HCT116 (cell line): ENCODE measurements at regions not wholly inside any gene's neighbourhood (a gene's known extent, or its start where the extent isn't known, plus 50 kb on each side); places are given as distances from the start of the nearest gene placed in this dataset.
A peak's percentile ranks its signal among the peaks of the same experiment; 100 is the strongest.

Experiments used
- ATAC-seq: fragments of 200-7000 bp; cut with Tn5 transposase; 2 replicates; pipeline ENCODE4 v1.9.1; 2020; ENCODE audit warnings: mild to moderate bottlenecking, moderate library complexity
- BruUV-seq: library from RNA; stranded (reverse); fragments of 400-500 nt; replicated peaks from 2 replicates; lab custom pipeline; 2021; lab: Mats Ljungman, UMichigan
- CTCF ChIA-PET: fragments of 300-600 bp; sonication (Branson Sonifier 250); formaldehyde crosslinking; loops from one replicate; lab custom pipeline; 2021; ENCODE audit warnings: antibody characterized with exemption; lab: Charles Lee
- POLR2A ChIA-PET: fragments of 300-600, 350-600 bp; sonication (Branson Sonifier 250); formaldehyde crosslinking; loops from one replicate; lab custom pipeline; 2021; ENCODE audit warnings: antibody characterized with exemption; lab: Charles Lee
- RAD21 ChIA-PET, 2 experiments: fragments of 300-600 bp; sonication (Branson Sonifier 250); formaldehyde crosslinking; loops; one replicate each; lab custom pipeline; 2023; ENCODE audit warnings: low total read pairs in 2 of 2; ENCODE audit not compliant: uncharacterized antibody in 2 of 2, unreplicated experiment in 2 of 2, low non-redundant PET in 1 of 2; lab: Charles Lee
- DNase-seq: peaks from one replicate; pipeline ENCODE4 v3.0.0-alpha.2; 2010; ENCODE audit warnings: low read depth, low spot score
- H2AFZ ChIP-seq: fragments of 200-600 bp; shearing (Covaris generic), sonication (generic); 2 replicates; pipeline ENCODE4 v1.6.1; 2017; ENCODE audit warnings: low read depth, mixed run types, mixed read lengths, antibody characterized with exemption, low read length; ENCODE audit not compliant: poor library complexity, severe bottlenecking
- H3K27ac ChIP-seq: 2 replicates; pipeline ENCODE4 v1.5.1; 2012; ENCODE audit warnings: low read depth, low read length
- H3K27me3 ChIP-seq: fragments of 200-600 bp; sonication (generic); 2 replicates; pipeline ENCODE4 v1.6.1; 2016; ENCODE audit warnings: mixed run types, low read length, mixed read lengths; ENCODE audit not compliant: insufficient read depth
- H3K36me3 ChIP-seq, 2 experiments: fragments of 200-500 bp in 1 of 2; fragments of 200-600 bp in 1 of 2; sonication (Bioruptor generic) in 1 of 2; sonication (generic) in 1 of 2; 2 replicates each; pipeline versions ENCODE4 v1.5.1 to v1.6.1; 2014 to 2016; ENCODE audit warnings: low read length in 2 of 2, inconsistent platforms in 1 of 2, mixed read lengths in 1 of 2, mixed run types in 1 of 2; ENCODE audit not compliant: insufficient read depth in 2 of 2, control insufficient read depth in 1 of 2
- H3K4me1 ChIP-seq, 2 experiments: fragments of 200-600 bp in 1 of 2; sonication (generic) in 1 of 2; 2 replicates each; pipeline versions ENCODE4 v1.5.1 to v1.6.1; 2012 to 2017; ENCODE audit warnings: low read length in 2 of 2, inconsistent platforms in 1 of 2, mild to moderate bottlenecking in 1 of 2, mixed read lengths in 1 of 2, mixed run types in 1 of 2, moderate library complexity in 1 of 2; ENCODE audit not compliant: insufficient read depth in 2 of 2, control insufficient read depth in 1 of 2
- H3K4me2 ChIP-seq: fragments of 200-600 bp; sonication (generic); 2 replicates; pipeline ENCODE4 v1.6.1; 2017; ENCODE audit warnings: mixed run types, low read length, mixed read lengths
- H3K4me3 ChIP-seq, 2 experiments: fragments of 200-600 bp in 1 of 2; sonication (generic) in 1 of 2; replicated peaks in 1 of 2; 2 replicates each; pipeline ENCODE4 v1.5.1; 2011 to 2016; ENCODE audit warnings: low read length in 2 of 2, control low read depth in 1 of 2, low read depth in 1 of 2, mild to moderate bottlenecking in 1 of 2, mixed read lengths in 1 of 2, mixed run types in 1 of 2
- H3K79me2 ChIP-seq: fragments of 200-600 bp; sonication (generic); 2 replicates; pipeline ENCODE4 v1.6.1; 2017; ENCODE audit warnings: mild to moderate bottlenecking, mixed run types, low read length, moderate library complexity, mixed read lengths; ENCODE audit not compliant: insufficient read depth
- H3K9ac ChIP-seq: fragments of 200-600 bp; sonication (generic); 2 replicates; pipeline ENCODE4 v1.6.1; 2016; ENCODE audit warnings: low read length, mixed read lengths
- H3K9me2 ChIP-seq: fragments of 200-600 bp; sonication (generic), shearing (Covaris generic); 2 replicates; pipeline ENCODE4 v1.6.1; 2017; ENCODE audit warnings: mixed run types, mild to moderate bottlenecking, moderate library complexity; ENCODE audit not compliant: insufficient read depth
- H3K9me3 ChIP-seq, 2 experiments: fragments of 200-500 bp in 1 of 2; fragments of 200-600 bp in 1 of 2; sonication (Bioruptor generic) in 1 of 2; sonication (generic) in 1 of 2; 2 replicates each; pipeline ENCODE4 v1.6.1; 2014 to 2017; ENCODE audit warnings: low read length in 2 of 2, mixed read lengths in 2 of 2, inconsistent platforms in 1 of 2, low read depth in 1 of 2, mild to moderate bottlenecking in 1 of 2, mixed run types in 1 of 2, moderate library complexity in 1 of 2; ENCODE audit not compliant: control insufficient read depth in 1 of 2, insufficient read depth in 1 of 2
- H4K20me1 ChIP-seq: fragments of 200-600 bp; sonication (generic), shearing (Covaris generic); 2 replicates; pipeline ENCODE4 v1.6.1; 2017; ENCODE audit warnings: mixed run types, mild to moderate bottlenecking, moderate library complexity; ENCODE audit not compliant: insufficient read depth
- CBX3 ChIP-seq: IDR thresholded peaks from 2 replicates; pipeline ENCODE4 v1.6.1; 2012; ENCODE audit warnings: low read depth
- CTCF ChIP-seq, 3 experiments: fragments of 200-600 bp in 1 of 3; sonication (generic) in 1 of 3; IDR thresholded peaks in 2 of 3; conservative IDR thresholded peaks in 1 of 3; 2 replicates each; pipeline ENCODE4 v1.5.1; 2012 to 2017; ENCODE audit warnings: low read depth in 2 of 3, low read length in 2 of 3, antibody characterized with exemption in 1 of 3, borderline replicate concordance in 1 of 3, control low read depth in 1 of 3, mild to moderate bottlenecking in 1 of 3, mixed read lengths in 1 of 3, mixed run types in 1 of 3, moderate library complexity in 1 of 3; ENCODE audit not compliant: insufficient read depth in 1 of 3
- ELF1 ChIP-seq: IDR thresholded peaks from 2 replicates; pipeline ENCODE4 v1.6.1; 2012; ENCODE audit warnings: low read depth, borderline replicate concordance
- RAD21 ChIP-seq: IDR thresholded peaks from 2 replicates; pipeline ENCODE4 v1.6.1; 2012; ENCODE audit warnings: low read depth, mild to moderate bottlenecking
- SP1 ChIP-seq: IDR thresholded peaks from 2 replicates; pipeline ENCODE4 v1.6.1; 2012; ENCODE audit warnings: low read depth
- SRF ChIP-seq: IDR thresholded peaks from 2 replicates; pipeline ENCODE4 v1.6.1; 2012; ENCODE audit warnings: low read depth
- TCF7L2 ChIP-seq: IDR thresholded peaks from 2 replicates; pipeline ENCODE4 v1.7.0; 2011; ENCODE audit warnings: borderline replicate concordance, inconsistent platforms; ENCODE audit not compliant: insufficient read depth, insufficient read length; ENCODE audit errors: extremely low read depth
- ZBTB33 ChIP-seq: IDR thresholded peaks from 2 replicates; pipeline ENCODE4 v1.6.1; 2011; ENCODE audit warnings: mild to moderate bottlenecking, low read length, moderate library complexity; ENCODE audit not compliant: insufficient replicate concordance; ENCODE audit errors: extremely low read depth
- intact Hi-C: fragments of 100-400 bp; cut with micrococcal nuclease; formaldehyde crosslinking; loops from 2 replicates; pipeline ENCODE4 v1.10.0; 2022

- H3K4me2 ChIP-seq = no peak overlapping the region
- no peak overlapping the region for H3K27ac ChIP-seq
- no peak overlapping the region for H3K4me3 ChIP-seq
- H3K79me2 ChIP-seq = no peaks in the 10 kb centered on the region
- peaks cover 26% of the 10 kb centered on the region; the same call in 1 of the 2 replicates for H3K27me3 ChIP-seq
- TF ChIP-seq CBX3 (no peak), RAD21 (peak; percentile 19; the same call in 1 of the 2 replicates), CTCF (IDR thresholded peaks at IDR 0.05 in 2 of 3, conservative IDR thresholded peaks at IDR 0.05 in 1 of 3; ENCODE audit: borderline replicate concordance in 1 of 3, insufficient read depth in 1 of 3, low read depth in 2 of 3, low read length in 2 of 3) (peak in 2 of 3 experiments; percentile 21 to 29; a peak in 3 of 6 replicates)
- POLR2A ChIA-PET = no interaction called here
- CTCF ChIA-PET = interaction anchor here (0.8 to 1.0 kb wide), 3 partner anchors 9 to 16 kb away, joined by 3 to 4 read pairs (median 3); no protein-coding TSS in a partner anchor
- H2AFZ ChIP-seq = no peak overlapping the region
- H3K9ac ChIP-seq = no peak overlapping the region
- no peaks in the 10 kb centered on the region for H4K20me1 ChIP-seq
- BruUV-seq = no TSS peak
- RAD21 ChIA-PET = no interaction called here
- intact Hi-C loops = no loop called here
- H3K36me3 ChIP-seq = no peaks in the 10 kb centered on the region
- H3K9me3 ChIP-seq = no peaks in the 10 kb centered on the region
- ATAC-seq (no peak; the same call in 1 of the 2 replicates), DNase-seq (no peak)
- no peaks in the 10 kb centered on the region for H3K4me1 ChIP-seq
- no peaks in the 10 kb centered on the region for H3K9me2 ChIP-seq
These were observed 75.7 kb upstream of the OPRM1 start for GRCh38 chr6:153963352-153963751.

- Histone ChIP-seq H3K4me3 (no peak overlapping the region), H3K27me3 (peaks cover 32% of the 10 kb centered on the region), H2AFZ (no peak overlapping the region), H3K9me3 (no peaks in the 10 kb centered on the region), H3K79me2 (no peaks in the 10 kb centered on the region), H3K4me1 (no peaks in the 10 kb centered on the region), H3K4me2 (no peak overlapping the region), H3K9ac (no peak overlapping the region), H4K20me1 (no peaks in the 10 kb centered on the region), H3K27ac (no peak overlapping the region), H3K9me2 (no peaks in the 10 kb centered on the region), H3K36me3 (no peaks in the 10 kb centered on the region)
- no peak for TF ChIP-seq ELF1
- no peak for TF ChIP-seq ZBTB33
- no peak for TF ChIP-seq TCF7L2
- no peak for TF ChIP-seq CBX3
- TF ChIP-seq SRF = no peak
- TF ChIP-seq SP1 = no peak
- no TSS peak for BruUV-seq
- intact Hi-C loops = no loop called here
- RAD21 ChIA-PET = interaction anchor here in 1 of 2 experiments (0.7 kb wide), 1 partner anchor 26 kb away, joined by 3 read pairs; no protein-coding TSS in a partner anchor
- DNase-seq (no peak), ATAC-seq (no peak)
- CTCF ChIA-PET = interaction anchor here (1.0 kb wide), 1 partner anchor 11 kb away, joined by 3 read pairs; no protein-coding TSS in a partner anchor
- POLR2A ChIA-PET = no interaction called here
These were observed 76.5 kb upstream of the OPRM1 start for GRCh38 chr6:153962555-153962954.
